Stomach (tissue), 8 donors: ENCODE measurements at regions not wholly inside any gene's neighbourhood (a gene's known extent, or its start where the extent isn't known, plus 50 kb on each side); places are given as distances from the start of the nearest gene placed in this dataset.

Experiments
- DNase-seq, 2 donors: peaks; one replicate each; pipeline versions ENCODE4 v3.0.0 to v3.0.0-alpha.2; 2013 to 2019
- H3K27ac ChIP-seq, 5 donors: fragments of 200-600 bp in 4 of 5; sonication (generic) in 4 of 5; one replicate each; pipeline ENCODE4 v1.5.1; 2013 to 2019; ENCODE audit warnings: mild to moderate bottlenecking in 1 of 5, moderate library complexity in 1 of 5
- H3K27me3 ChIP-seq, 3 donors: fragments of 200-600 bp; sonication (generic); one replicate each; pipeline ENCODE4 v1.5.1; 2017 to 2019; ENCODE audit warnings: mixed run types in 1 of 3
- H3K36me3 ChIP-seq, 4 donors: fragments of 200-600 bp; sonication (generic); 1 replicate in 3 of 4; 2 replicates in 1 of 4; pipeline ENCODE4 v1.5.1; 2016 to 2019
- H3K4me1 ChIP-seq, 4 donors: fragments of 200-600 bp; sonication (generic); one replicate each; pipeline ENCODE4 v1.5.1; 2016 to 2019
- H3K4me3 ChIP-seq, 4 donors: fragments of 200-600 bp; sonication (generic) in 3 of 4; one replicate each; pipeline ENCODE4 v1.5.1; 2016 to 2019; ENCODE audit warnings: mild to moderate bottlenecking in 1 of 4
- H3K9me3 ChIP-seq, 4 donors: fragments of 200-600 bp; sonication (generic); one replicate each; pipeline ENCODE4 v1.5.1; 2016 to 2019
- EP300 ChIP-seq: sonication (generic); formaldehyde crosslinking; IDR thresholded peaks from one replicate; pipeline ENCODE4 v1.6.1; 2017; ENCODE audit warnings: antibody characterized with exemption
- POLR2A ChIP-seq, 4 donors: fragments of 450-650 bp; IDR thresholded peaks; one replicate each; pipeline ENCODE4 v1.6.1; 2016; ENCODE audit warnings: antibody characterized with exemption in 4 of 4, control low read depth in 2 of 4, mild to moderate bottlenecking in 1 of 4, moderate library complexity in 1 of 4
- POLR2AphosphoS5 ChIP-seq, 3 donors: sonication (generic); formaldehyde crosslinking; IDR thresholded peaks; one replicate each; pipeline ENCODE4 v1.6.1; 2016; ENCODE audit warnings: antibody characterized with exemption in 3 of 3
- WGBS, 5 donors: extraction: QIAGEN DNeasy Blood & Tissue Kit in 3 of 5; methylation state at CpG; one replicate each; pipeline versions ENCODE4 v1.1.5 to v1.1.7; 2013 to 2018; 5-methylcytosine and 5-hydroxymethylcytosine counted together
- intact Hi-C: fragments of 100-400 bp; cut with DNase I; formaldehyde crosslinking; loops from one replicate; pipeline ENCODE4 v1.15.1; 2023; ENCODE audit warnings: low total_unique reads
- TF ChIP-seq, protein P1 (sequence below), 7 experiments: fragments of 450-650 bp in 4 of 7; fragments of 200-600 bp in 3 of 7; sonication (generic) in 3 of 7; IDR thresholded peaks; one replicate each; pipeline ENCODE4 v1.5.1; 2016 to 2019; ENCODE audit warnings: antibody characterized with exemption in 7 of 7, control low read depth in 2 of 7, mild to moderate bottlenecking in 1 of 7
- donor health status: healthy with polysubstance abuse.
- donor health status: Bipolar disorder and iron deficiency.
- donor health status: healthy.

DNA sequence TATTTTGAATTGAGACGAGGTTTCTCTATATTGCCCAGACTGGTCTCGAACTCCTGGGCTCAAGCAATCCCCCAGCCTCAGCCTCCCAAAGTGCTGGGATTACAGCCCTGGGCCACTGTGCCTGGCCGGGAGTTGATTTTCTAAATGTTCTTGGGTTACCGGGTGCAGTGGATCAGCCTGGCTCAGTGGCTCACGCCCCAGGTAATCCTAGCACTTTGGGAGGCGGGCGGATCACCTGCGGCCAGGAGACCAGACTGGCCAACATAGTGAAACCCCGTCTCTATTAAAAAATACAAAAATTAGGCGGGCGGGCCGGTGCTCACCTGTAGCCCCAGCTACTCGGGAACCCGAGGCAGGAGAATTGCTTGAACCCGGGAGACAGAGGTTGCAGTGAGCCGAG lies 106.9 kb upstream of the LARP1 start:
- no peak for DNase-seq
- no peaks in the 10 kb centered on the region for H3K36me3 ChIP-seq
- intact Hi-C loops: no loop called here
- peak overlapping the region; percentile 35 to 74 (median 72) for H3K27ac ChIP-seq
- 75 to 82% (median 80%) methylated on average over 16 of the region's 16 CpGs for WGBS, 5 donors
- peaks cover 19 to 35% (median 24%) of the 10 kb centered on the region in 4 donors for H3K4me1 ChIP-seq
- peaks cover 0 to 6% (median 0%) of the 10 kb centered on the region in 4 donors for H3K9me3 ChIP-seq
- TF ChIP-seq POLR2A (IDR thresholded peaks at IDR 0.05): no peak
- peaks cover 0 to 13% (median 0%) of the 10 kb centered on the region in 3 donors for H3K27me3 ChIP-seq
- no peak overlapping the region for H3K4me3 ChIP-seq

DNA sequence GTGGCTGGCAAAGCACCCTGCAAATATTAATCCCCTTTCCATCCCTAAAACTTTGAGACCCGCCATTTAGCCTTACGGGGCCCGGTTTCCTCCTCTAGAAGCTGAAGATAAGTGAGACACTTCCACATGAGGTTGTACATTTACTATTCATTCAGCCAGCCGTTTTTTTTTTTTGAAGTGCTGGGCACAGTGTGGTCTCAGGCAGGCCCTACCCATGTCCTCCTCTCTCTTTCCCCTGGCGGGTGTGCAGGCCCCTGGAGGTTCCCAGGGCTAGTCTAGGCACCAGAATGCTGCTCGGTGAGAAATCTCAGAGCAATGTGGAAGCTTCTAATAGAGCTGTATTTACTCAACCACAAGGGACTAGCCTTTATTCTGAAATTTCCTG lies 107.4 kb upstream of the LARP1 start:
- TF ChIP-seq POLR2A (IDR thresholded peaks at IDR 0.05) (no peak), POLR2AphosphoS5 (IDR thresholded peaks at IDR 0.05) (no peak), EP300 (no peak)
- TF ChIP-seq, protein P1, sequence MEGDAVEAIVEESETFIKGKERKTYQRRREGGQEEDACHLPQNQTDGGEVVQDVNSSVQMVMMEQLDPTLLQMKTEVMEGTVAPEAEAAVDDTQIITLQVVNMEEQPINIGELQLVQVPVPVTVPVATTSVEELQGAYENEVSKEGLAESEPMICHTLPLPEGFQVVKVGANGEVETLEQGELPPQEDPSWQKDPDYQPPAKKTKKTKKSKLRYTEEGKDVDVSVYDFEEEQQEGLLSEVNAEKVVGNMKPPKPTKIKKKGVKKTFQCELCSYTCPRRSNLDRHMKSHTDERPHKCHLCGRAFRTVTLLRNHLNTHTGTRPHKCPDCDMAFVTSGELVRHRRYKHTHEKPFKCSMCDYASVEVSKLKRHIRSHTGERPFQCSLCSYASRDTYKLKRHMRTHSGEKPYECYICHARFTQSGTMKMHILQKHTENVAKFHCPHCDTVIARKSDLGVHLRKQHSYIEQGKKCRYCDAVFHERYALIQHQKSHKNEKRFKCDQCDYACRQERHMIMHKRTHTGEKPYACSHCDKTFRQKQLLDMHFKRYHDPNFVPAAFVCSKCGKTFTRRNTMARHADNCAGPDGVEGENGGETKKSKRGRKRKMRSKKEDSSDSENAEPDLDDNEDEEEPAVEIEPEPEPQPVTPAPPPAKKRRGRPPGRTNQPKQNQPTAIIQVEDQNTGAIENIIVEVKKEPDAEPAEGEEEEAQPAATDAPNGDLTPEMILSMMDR (IDR thresholded peaks at IDR 0.05): no peak
- Histone ChIP-seq H3K9me3 (peaks cover 0 to 7% (median 0%) of the 10 kb centered on the region in 4 donors), H3K4me3 (peak overlapping the region; percentile 28 to 45 (median 40)), H3K27me3 (peaks cover 0 to 13% (median 0%) of the 10 kb centered on the region in 3 donors), H3K36me3 (no peaks in the 10 kb centered on the region), H3K4me1 (peaks cover 17 to 30% (median 20%) of the 10 kb centered on the region in 4 donors), H3K27ac (peak overlapping the region; percentile 55 to 74 (median 72))
- 24 to 46% (median 28%) methylated on average over 6 of the region's 6 CpGs for WGBS, 5 donors
- intact Hi-C loops: no loop called here
- DNase-seq: peak in 1 of 2 donors; percentile 59

DNA sequence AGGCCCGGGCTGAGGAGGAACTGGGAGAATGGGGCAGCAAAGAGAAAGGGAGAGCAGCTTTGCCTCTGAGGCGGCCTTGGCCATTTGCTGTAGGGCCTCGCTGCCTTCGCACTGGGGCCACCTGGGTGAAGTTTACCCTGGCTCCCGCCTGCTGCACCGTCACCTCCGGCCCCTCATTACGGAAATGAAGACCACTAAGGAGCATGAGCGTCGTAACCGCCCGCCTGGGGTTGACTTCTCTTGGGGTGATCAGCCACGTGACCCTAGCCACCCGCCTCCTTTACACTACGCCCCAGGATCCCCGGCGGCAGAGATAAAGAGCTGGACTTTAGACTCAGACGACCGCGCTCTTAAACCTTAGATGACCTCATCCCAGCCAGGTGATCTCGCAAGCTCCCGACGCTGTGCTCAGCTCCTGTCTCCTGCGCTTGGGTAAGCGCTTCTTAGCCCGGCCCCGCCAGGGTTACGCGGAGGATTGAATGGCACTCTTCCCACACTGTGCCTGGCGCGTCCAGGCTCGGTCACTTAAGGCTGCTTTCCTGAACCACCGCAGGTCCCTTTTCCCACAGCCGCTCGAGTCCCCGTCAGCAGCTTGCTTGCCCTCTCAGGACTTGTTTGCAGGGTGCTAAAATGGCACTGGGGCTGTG lies 107.9 kb upstream of the LARP1 start:
- peak overlapping the region; percentile 28 to 45 (median 40) for H3K4me3 ChIP-seq
- no peaks in the 10 kb centered on the region for H3K36me3 ChIP-seq
- H3K4me1 ChIP-seq: peaks cover 17 to 30% (median 20%) of the 10 kb centered on the region in 4 donors
- peak; percentile 81 to 93 for DNase-seq
- TF ChIP-seq POLR2A (IDR thresholded peaks at IDR 0.05) (no peak), EP300 (no peak), POLR2AphosphoS5 (IDR thresholded peaks at IDR 0.05) (peak in 2 of 3 donors; percentile 46 to 71)
- TF ChIP-seq, protein P1 (IDR thresholded peaks at IDR 0.05): no peak
- intact Hi-C loops: no loop called here
- peaks cover 0 to 7% (median 0%) of the 10 kb centered on the region in 4 donors for H3K9me3 ChIP-seq
- H3K27me3 ChIP-seq: peaks cover 0 to 13% (median 0%) of the 10 kb centered on the region in 3 donors
- 3 to 18% (median 6%) methylated on average over 29 to 36 of the region's 36 CpGs for WGBS, 5 donors
- peak overlapping the region; percentile 55 to 74 (median 72) for H3K27ac ChIP-seq

DNA sequence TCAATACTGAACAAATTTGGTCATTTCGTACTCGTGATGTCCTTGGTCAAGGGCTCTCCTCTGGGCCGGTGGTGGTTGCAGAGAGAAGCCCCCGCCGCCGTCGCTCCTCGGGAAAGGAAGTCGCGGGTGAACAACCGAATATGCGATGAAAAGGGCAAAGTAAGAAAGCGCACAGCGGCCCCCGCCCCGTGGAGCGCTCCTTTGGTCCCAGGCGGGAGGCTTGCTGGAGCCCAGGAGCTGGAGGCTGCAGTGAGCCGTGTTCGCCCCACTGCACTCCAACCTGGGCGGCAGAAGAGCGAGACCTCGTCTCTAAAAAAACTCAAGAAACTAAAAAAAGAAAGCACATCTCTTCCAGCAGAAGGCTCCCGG lies 108.4 kb upstream of the LARP1 start:
- Histone ChIP-seq H3K27ac (peak overlapping the region; percentile 55 to 74 (median 72)), H3K4me1 (peaks cover 17 to 30% (median 20%) of the 10 kb centered on the region in 4 donors), H3K4me3 (peak overlapping the region; percentile 28 to 45 (median 40)), H3K36me3 (no peaks in the 10 kb centered on the region), H3K9me3 (peaks cover 0 to 7% (median 0%) of the 10 kb centered on the region in 4 donors), H3K27me3 (peaks cover 0 to 13% (median 0%) of the 10 kb centered on the region in 3 donors)
- WGBS, 5 donors: 49 to 79% (median 70%) methylated on average over 24 of the region's 24 CpGs
- no peak for TF ChIP-seq POLR2AphosphoS5 (IDR thresholded peaks at IDR 0.05)
- no peak for TF ChIP-seq POLR2A (IDR thresholded peaks at IDR 0.05)
- no peak for TF ChIP-seq EP300
- TF ChIP-seq, protein P1 (IDR thresholded peaks at IDR 0.05): no peak
- intact Hi-C loops: no loop called here
- DNase-seq: no peak
